Right forelimb (tissue), 1 donor: ENCODE measurements at regions not wholly inside any gene's neighbourhood (a gene's known extent, or its start where the extent isn't known, plus 50 kb on each side); places are given as distances from the start of the nearest gene placed in this dataset.
"Not testable (repeated sequence)": the region's sequence is repeated elsewhere in the genome, so short reads cannot be mapped to it uniquely, and the experiment has no call there.

Source experiments
- DNase-seq: peaks from one replicate; pipeline ENCODE4 v3.0.0-alpha.2; 2018

DNA sequence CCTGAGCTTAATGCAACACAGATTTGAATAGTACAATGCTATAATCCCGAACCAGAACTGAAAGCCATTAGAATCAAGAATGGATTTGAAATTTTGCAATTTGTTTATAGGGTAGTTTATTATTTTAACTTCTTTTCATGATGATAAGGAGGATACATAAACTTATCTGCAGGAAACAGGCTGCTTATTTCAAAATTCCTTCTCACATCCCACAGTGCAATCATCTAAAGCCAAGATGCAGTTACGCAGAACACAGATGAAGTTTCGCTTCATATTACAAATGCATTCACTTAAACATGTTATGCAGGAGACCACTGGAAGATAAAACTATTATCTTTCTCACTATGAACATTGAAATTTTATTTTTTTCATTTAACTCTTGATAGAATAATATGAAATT is 1019.6 kb downstream of the PLA2G4A start:
- DNase-seq, result no peak

DNA sequence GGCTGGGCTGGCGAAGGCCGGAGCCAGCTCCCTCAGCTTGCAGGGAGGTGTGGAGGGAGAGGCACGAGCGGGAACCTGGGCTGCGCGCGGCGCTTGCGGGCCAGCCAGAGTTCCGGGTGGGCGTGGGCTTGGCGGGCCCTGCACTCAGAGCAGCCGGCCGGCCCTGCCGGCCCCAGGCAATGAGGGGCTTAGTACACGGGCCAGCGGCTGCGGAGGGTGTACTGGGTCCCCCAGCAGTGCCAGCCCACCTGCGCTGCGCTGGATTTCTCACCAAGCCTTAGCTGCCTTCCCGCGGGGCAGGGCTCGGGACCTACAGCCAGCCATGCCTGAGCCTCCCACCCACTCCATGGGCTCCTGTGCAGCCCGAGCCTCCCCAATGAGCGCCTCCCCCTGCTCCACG is 1021.4 kb downstream of the PLA2G4A start:
- DNase-seq, result not testable (repeated sequence)

DNA sequence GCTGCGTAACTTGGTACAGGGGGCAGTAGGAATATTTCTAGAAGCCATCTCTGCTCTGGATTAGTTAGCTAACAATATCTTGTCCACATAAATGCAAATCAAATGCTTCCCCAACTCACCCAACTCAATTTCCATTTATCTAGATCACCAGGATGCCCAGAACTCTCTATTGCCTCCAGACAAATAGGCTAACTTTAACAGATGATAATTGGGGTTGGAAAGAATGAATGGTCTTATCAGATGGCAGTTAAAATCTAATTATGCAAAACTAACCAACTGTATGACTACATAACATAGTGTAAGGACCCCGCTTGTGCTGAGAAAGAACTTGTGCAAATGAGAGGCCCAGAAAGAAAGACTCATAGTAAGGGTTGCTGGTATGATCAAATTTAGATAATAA is 1024.8 kb downstream of the PLA2G4A start:
- no peak for DNase-seq

- no peak for DNase-seq
Observed at GRCh38 chr1:187854457-187854856, 1025.7 kb downstream of the PLA2G4A start.

DNA sequence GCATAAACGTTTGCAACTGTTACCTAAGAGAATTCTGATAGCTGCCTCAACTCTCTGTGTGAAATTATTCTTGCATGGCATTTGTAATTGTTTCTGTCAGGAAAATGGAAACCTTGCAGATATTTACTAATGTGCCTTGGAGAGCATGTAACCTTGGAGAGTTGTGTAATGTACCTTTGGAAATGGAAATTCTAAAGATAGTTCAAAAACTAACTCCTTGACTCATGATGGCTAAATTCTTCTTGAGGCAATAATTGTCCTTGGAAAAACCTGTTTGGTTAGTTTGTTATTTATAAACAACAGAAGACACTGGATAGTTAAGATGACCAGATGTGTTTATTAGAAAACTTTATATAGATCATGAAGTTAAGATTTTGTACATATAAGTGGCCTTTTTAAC is 1033.8 kb downstream of the PLA2G4A start:
- no peak for DNase-seq

- DNase-seq, result no peak
Observed at GRCh38 chr1:187870552-187870951, 1041.8 kb downstream of the PLA2G4A start.

GRCh38 chr1:187871177-187871845 is 1042.6 kb downstream of the PLA2G4A start:
- DNase-seq, result no peak

- no peak for DNase-seq
Observed at GRCh38 chr1:187872550-187872949, 1043.8 kb downstream of the PLA2G4A start.

DNA sequence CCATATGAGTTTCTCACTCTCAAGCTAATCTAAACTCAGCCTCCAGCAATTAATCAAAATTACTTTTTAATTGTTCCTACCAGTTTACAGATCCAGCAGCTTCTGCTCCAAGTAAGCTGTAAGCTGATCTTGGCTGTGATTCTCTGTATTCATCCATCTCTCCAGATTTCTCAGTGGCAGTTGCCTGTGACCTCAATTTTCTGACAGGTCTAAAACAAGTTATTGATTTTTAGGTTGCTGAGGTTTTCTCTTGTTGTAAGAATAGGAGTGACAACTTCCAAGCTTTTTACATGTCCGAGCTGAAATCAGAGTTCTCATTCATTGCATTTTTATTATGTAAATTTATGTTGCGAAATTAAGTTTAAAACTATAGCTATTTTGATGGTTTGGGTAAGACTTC is 1044.4 kb downstream of the PLA2G4A start:
- no peak for DNase-seq

DNA sequence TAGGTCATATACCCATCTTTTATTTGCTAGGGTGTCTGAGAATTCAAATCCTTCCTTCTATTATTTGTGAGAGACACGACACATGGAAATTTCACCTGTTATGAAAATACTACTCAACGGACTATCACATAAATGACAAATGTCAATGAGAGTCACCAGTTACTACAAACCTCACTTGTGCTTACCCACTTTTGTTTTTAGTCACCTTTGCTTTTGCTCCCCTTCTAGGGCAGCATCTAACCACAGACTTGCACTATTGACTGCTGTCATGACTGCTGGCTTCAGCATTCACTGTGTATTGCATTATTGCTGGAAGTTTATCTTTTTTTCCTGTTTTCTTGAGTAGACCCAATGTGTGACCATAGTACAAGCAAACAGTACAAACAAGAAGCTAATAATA is 1048.0 kb downstream of the PLA2G4A start:
- DNase-seq, result no peak

DNA sequence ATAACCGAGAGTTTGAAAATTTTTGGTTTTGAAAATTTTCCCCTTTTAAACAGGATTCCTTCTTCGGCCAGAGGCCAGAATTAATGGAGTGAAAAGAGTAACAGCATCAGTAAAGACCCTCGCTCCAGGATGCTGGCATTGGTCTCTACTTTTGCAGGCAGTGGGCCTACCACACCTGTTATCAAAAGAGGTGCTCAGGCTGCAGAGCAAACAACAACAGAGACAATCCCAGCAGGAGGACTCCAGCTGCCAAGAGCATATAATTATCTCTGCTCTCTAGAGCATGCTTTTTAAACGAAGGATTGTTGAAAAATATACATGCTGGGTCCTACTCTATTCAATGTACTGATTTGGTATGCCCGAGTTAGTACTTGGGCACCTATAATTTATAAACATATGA is 1048.5 kb downstream of the PLA2G4A start:
- no peak for DNase-seq

DNA sequence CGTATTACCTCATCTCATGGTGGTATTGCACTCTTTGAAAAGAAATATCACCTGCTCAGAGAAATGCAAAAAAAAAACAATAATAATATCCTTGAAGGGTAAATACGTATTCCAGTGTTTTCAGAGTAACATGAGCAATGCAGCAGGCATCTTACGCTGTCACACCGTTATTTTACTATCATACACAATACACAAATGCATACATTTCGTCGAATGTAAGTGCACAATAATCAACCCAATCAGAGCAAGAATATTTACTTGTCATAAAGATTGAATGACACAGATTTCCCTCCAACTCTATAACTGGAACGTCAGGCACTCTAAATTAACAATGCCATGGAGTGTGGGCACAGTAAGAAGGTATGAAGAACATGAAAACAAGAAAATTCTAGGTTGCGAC is 1050.1 kb downstream of the PLA2G4A start:
- DNase-seq, result no peak

DNA sequence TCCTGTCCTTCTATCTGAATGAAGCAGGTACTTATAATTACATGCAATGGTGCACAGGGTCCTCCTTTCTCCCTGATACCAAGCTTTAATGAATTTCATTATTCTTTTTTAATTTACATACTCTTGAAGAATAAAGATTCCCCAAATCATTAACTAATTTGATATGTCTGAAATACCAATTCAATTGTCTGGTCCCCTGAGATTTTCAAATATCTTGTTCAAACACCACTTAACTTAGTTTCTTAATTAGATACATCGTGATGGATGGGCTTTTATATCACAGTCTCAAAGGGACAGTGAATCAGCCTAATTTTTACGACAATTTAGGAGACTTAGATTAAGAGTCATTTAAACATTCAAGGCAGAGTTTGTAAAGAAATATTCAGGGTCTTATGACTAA is 1054.6 kb downstream of the PLA2G4A start:
- no peak for DNase-seq

- no peak for DNase-seq
Observed at GRCh38 chr1:187891993-187892682, 1063.4 kb downstream of the PLA2G4A start.

GRCh38 chr1:187892683-187893039 is 1063.9 kb downstream of the PLA2G4A start:
- no peak for DNase-seq

DNA sequence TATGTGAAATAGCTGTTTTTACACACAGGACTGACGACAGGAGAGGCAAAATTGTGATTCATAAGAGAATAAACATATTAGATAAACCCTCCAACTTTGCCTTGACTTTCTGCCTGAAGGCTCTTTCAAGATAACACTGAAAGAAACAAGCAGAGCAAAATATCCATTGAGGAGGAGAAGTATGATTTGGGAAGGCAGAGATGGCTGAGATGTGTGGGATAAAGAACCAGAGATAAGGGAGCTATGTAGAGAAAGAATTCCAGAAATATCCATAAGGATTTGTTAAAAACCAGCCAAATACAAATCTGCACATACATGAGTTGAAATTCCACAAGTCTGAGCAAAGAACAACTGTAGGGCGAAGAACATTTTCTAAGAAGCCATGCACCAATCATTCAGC is 1064.7 kb downstream of the PLA2G4A start:
- no peak for DNase-seq

GRCh38 chr1:187894349-187894748 is 1065.6 kb downstream of the PLA2G4A start:
- no peak for DNase-seq

DNA sequence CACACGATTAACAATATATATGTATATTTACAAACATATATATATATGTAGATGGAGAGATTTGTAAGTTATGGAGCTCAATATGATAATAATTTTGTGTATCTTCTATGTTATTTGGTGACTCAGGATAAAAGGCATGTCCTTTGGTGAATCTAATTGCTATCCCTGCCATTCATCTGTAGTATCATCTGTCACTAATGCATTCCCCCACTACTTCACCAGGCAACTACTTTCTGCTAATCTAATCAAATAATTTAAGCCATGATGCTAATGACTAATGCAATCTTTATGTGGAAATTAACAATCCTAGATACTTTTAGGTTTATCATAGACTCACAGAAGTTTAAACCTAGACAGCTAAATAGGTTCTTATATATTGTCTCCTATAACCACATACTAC is 1074.5 kb downstream of the PLA2G4A start:
- DNase-seq, result no peak

DNA sequence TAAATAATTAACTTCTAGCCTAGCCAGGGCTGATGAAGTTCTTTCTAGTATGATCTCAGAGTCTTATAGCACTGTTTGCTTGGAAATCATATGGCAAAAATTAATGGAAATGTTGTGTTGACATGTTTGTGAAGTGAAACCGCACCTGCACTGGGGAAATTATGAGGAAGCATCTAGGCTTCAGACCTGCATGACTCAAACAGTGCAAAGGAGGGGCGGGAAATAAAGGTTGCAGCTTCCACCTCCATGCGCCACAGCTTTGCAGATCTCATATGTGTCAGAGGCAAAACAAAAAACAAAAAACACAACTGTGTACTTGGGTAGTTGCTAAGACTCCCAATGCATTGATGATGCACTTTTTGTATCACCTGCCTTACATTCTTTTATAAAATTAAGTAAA is 1080.6 kb downstream of the PLA2G4A start:
- DNase-seq, result no peak

DNA sequence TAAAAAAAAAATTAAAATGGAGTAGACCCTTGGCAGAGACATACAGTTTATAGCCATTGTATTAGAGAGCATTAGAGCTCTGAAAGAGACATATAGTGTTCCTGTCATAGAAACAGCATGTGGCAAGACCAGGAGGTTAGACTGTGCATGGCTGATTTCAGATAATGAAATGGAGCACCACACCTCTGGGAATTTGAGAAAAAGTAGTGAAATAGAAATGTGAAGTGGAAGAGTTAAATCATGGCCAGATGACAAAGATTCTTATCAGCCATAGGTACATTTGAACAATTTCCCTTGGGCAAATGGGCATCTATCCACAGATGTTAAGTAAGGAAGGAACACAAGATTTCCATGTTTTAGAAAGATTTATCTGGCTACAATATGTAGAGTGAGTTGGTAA is 1083.1 kb downstream of the PLA2G4A start:
- DNase-seq, result no peak

- DNase-seq, result no peak
Observed at GRCh38 chr1:187920976-187921375, 1092.2 kb downstream of the PLA2G4A start.

GRCh38 chr1:187921426-187921825 is 1092.7 kb downstream of the PLA2G4A start:
- no peak for DNase-seq

- DNase-seq, result no peak
Observed at GRCh38 chr1:187922255-187922654, 1093.5 kb downstream of the PLA2G4A start.

DNA sequence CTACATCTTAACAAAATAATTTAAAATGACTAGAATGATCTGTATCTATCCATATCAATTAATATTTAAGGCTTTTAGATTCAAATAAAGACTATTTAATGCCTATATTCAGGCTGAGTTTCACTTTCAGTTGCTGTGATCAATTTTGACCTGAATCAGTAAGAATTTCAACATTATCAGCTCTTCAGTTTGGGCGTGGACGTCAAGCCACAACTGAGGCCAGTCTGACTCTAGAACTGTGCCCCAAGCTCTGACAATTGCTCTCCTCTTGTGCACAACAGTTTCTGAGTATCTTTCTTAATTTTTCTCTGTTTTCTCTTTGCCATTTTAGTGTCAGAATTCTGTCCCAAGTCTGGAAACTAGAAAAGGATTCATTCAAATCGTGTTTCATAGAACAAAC is 1095.5 kb downstream of the PLA2G4A start:
- no peak for DNase-seq

DNA sequence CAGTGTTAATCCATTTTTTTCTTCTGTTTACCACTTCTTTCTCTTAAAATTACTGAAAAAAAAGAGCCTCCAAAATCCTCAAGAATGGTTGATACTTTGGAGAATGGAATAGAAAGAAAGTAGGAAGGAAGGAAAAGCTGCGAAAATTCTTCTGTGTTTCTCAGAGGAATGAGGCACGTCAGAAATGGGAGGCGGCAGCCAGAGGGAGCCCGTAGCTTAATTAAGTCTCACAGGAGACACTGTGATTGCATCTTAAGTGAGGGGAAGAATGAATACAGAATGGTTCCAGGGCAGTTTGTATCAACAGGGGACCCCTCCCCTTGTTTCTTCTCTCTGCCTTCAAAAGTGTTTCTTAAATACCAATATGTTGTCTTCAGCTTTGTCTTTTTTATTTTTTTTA is 1099.5 kb downstream of the PLA2G4A start:
- no peak for DNase-seq
